Left lobe of liver (tissue), 2 donors: ENCODE measurements at regions not wholly inside any gene's neighbourhood (a gene's known extent, or its start where the extent isn't known, plus 50 kb on each side); places are given as distances from the start of the nearest gene placed in this dataset.
A peak's percentile ranks its signal among the peaks of the same experiment; 100 is the strongest.

Experiments
- ATAC-seq: fragments of 200-7000 bp; cut with Tn5 transposase; one replicate; pipeline ENCODE4 v1.9.1; 2020; ENCODE audit warnings: mild to moderate bottlenecking, moderate library complexity
- DNase-seq: peaks from one replicate; pipeline ENCODE4 v3.0.0-alpha.2; 2020; ENCODE audit warnings: low spot score
- donor health status: DM: no; HTN: no; CAD: no; lungs with moderate emphysema.
- donor health status: DM: no; HTN: yes; CAD: no.

GRCh38 chr12:46908936-46909635 lies 83.3 kb upstream of the SLC38A4 start:
- ATAC-seq (no peak), DNase-seq (no peak)

DNA sequence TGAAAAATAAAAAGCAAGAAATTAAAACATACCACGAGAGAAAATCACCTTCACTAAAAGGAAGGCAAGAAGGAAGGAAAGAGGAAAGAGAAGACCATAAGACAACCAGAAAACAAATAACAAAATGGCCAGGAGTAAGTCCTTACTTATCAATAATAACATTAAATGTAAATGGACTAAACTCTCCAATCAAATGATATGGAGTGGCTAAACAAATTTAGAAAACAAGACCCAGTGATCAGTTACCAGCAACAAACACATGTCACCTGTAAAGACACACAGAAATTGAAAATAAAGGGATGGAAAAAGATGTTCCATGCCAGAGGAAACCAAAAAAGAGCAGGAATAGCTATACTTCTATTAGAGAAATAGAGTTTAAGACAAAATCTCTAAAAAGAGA lies 85.0 kb upstream of the SLC38A4 start:
- no peak for ATAC-seq
- DNase-seq, result no peak

- ATAC-seq (no peak), DNase-seq (no peak)
These were observed 88.5 kb upstream of the SLC38A4 start for GRCh38 chr12:46914336-46914735.

DNA sequence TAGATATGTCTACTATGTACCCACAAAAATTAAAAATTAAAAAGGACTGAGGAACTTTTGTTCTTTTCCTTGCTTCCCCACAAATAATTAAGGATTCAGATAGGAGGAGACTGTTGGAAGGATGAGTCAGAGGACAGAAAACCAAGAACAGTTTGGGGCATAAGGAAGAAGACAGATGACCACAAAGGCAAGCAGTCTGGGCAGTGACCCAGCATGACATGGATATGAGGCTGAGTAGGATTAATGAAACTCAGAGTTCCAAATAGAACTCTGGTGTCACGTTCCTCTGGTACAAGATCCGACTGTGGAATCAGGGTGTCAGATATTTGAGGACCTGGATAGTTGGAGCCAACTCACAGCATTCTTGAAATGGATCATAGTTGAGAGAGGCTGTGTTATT lies 89.3 kb upstream of the SLC38A4 start:
- ATAC-seq, result no peak

GRCh38 chr12:46915836-46916235 lies 90.0 kb upstream of the SLC38A4 start:
- DNase-seq (no peak), ATAC-seq (no peak)

More for the DNA sequence above, 89.3 kb upstream of the SLC38A4 start:
- no peak for DNase-seq

DNA sequence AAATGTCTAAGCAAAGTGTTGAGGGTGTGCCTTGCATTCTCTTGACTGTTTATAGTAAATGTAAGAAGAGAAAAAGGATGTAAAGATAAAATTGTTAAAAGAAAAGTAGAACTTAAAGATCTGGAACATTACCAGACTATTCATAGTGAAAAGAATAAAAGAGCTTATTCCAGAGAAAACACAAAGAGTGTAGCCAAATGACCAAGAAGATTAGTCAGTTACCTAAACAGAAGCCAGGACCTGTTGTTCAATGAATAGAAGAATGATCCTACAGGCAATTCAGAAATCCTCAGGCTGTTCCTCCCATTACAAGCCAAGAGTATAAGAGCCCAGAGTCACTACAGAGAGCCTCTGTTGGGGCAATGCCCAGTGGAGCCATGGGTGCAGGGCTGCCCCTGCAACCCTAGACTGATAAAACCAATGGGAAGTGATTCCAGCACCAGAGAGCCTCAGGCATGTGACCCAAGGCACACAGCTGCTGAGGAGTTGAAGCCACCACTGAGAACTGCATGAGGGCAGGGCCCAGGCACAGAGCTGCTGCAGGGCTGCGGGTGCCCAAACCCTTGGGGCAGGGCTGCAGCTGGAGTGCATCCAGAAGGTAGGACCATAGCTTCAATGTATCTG lies 91.1 kb upstream of the SLC38A4 start:
- ATAC-seq, result peak; percentile 22
- DNase-seq, result no peak

DNA sequence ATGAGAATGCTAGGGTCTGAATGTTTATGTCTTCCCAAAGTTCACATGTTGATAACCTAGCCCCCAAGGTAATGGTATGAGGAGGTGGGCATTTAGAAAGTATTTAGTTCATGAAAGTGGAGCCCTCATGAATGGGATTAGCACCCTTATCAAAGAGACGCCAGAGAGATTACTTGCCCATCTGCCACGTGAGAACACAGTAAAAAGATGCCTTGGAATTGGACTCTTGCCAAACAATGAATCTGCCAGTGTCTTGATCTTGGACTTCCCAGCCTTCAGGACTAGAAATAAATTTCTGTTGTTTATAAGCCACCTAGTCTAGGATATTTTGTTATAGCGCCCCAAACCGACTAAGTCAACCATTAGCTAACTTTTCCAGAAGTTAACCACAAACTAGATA lies 92.0 kb upstream of the SLC38A4 start:
- DNase-seq (no peak), ATAC-seq (no peak)

DNA sequence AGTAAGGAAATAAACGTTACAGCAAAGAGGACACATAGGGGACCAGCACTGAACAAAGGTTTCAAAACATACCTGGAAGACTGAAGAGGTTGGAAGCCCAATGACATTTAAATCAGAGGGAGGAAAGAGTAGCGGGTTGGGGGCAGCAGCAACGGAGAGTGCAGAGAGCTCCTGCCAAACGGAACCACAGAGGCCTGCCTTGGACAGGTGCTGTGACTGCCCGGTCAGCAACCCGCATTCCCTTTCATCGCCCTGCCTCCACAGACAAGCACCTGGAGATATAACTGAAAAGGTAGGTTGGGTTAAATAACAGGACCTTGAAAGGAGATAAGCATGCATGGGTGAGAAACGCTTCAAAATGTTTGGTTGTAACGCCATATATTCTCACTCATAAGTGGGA lies 92.8 kb upstream of the SLC38A4 start:
- ATAC-seq (no peak), DNase-seq (no peak)

GRCh38 chr12:46919666-46920400 lies 94.0 kb upstream of the SLC38A4 start:
- ATAC-seq (no peak), DNase-seq (no peak)

DNA sequence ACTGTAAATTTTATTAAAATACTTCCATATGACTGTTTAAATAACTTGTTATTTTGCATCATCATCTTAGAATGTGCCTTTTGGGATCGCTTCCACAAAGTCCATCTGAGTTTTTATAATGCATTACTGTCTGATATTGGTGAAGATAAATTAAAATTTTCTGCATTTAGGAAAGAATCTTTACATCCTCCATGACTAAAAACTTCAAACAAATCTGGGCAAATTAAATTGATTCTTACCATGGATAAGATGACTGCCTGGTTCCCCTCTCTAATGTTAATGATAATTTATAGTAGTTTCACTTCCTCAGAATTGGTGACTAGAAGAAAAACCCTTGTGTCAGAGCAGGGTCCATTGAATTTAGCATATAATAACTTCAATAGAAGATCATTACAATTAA lies 94.7 kb upstream of the SLC38A4 start:
- DNase-seq, result no peak
- ATAC-seq, result no peak

DNA sequence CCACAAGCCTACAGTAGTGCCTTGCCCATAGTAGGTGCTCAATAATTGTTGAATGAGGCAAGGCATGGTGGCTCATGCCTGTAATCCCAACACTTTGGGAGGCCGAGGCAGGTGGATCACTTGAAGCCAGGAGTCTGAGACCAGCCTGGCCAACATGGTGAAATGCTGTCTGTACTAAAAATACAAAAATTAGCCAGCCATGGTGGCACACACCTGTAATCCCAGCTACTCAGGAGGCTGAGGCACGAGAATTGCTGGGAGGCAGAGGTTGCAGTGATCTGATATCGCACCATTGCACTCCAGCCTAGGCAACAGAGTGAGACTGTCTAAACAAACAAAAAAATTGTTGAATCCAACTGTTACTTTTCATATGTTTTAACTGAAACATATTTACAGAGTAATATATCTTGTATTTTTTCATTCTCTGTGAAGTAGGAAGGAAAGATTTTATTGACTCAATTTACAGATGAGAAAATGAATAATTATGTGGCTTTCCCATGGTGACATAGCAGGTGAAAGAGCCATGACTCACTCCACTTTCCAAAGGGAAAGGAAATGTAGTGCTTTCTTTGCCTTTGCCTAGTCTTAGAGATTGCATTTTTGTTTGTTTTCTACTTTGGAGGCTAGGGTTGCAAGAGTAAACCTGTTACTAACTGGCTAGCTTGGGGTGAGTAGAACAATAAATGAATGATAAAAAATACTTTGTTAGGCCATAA lies 95.4 kb upstream of the SLC38A4 start:
- ATAC-seq, result peak; percentile 68
- DNase-seq, result no peak

DNA sequence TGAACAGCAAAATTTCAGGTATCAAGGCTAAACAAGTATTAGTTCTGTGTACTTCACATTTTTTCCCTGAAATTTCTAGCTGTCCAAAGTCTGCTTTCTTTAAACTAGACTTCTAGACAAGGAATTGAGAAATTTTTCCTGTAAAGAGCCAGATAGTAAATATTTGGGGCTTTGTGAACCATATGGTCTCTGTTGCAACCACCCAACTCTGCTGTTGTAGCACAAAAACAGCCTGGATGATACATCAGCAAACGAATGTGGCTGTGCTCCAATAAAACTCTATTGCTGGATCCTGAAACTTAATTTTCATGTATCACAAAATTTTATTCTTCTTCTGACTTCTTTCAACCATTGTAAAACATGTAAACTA lies 96.0 kb upstream of the SLC38A4 start:
- ATAC-seq, result peak; percentile 81
- DNase-seq, result no peak

- ATAC-seq, result no peak
- no peak for DNase-seq
These were observed 100.7 kb upstream of the SLC38A4 start for GRCh38 chr12:46926526-46926925.

- DNase-seq (no peak), ATAC-seq (no peak)
These were observed 104.3 kb upstream of the SLC38A4 start for GRCh38 chr12:46930101-46930500.

DNA sequence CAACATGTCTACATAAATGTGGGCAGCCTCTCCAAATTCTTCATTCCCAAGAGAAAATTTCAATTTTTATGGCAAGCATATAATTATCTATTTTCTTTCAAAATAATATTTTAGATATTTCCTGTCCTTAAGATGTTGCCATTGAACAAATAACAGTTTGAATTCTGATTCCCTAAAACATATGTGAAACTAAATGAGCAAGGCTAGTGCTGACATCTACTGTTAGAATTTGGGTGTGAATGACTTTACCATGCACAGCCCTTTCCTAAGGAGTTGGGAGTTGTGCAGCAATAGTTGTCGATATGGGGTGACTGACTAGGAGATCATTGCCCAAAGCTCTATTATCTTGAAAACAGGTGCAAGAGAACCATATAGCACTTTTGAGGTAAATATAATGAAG lies 108.2 kb upstream of the SLC38A4 start:
- DNase-seq (no peak), ATAC-seq (peak; percentile 82)

DNA sequence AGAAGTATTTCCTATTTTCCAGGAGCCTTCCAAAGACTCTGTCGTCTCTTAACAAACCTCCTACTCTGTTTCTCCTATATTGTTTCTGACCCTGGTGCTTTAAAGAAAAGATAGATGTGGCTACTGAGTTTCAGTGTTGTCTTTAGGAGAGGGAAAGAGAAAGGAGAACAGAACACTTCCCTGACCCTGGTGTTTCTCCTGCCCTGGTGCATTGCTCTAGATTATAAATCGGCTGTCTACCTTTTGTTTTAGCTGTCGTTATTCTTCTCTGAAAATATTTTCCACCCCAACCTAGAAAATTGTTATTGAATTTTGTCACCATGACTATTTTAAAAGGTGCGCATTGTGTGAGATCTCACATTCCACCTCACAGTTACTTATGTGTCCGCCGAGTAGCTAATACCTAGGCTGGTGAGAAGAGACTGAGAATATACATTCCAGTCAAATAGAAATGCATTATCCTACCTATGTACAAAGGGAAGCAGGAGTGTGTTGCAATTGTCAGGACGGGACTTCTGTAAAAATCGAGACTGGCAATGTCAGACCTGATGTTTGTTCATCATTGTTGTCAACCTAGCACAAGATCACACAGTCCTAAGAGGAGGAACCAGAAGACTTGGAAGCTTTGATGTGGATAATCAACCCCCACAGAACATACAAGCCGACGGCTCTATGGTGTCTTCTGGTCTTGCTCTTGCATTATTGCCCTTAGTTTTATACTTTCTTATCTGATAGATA lies 108.7 kb upstream of the SLC38A4 start:
- DNase-seq, result no peak
- peak; percentile 51 for ATAC-seq

- no peak for ATAC-seq
These were observed 109.6 kb upstream of the SLC38A4 start for GRCh38 chr12:46935271-46935847.

DNA sequence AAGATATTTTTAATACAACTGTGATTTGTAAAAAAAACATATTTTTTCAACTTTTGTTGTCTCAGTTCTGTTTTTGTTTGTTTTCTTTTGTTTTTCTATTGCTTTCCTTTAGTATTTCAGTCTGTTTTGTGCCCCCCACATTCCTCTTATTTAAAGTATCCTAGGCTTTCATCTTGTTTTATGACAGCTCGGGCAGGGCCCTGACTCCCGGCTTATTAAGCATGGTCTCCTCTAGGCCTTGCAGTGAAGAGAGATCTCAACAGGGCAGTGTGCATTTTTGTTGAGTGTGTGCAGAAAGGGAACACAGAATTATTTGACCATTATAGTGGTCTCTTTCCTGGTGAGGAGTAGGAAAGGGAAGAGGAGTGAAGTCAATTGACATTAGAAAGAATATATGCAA lies 110.2 kb upstream of the SLC38A4 start:
- DNase-seq (no peak), ATAC-seq (no peak)

More at GRCh38 chr12:46935271-46935847, 109.6 kb upstream of the SLC38A4 start:
- no peak for DNase-seq

GRCh38 chr12:46938071-46938678 lies 112.4 kb upstream of the SLC38A4 start:
- peak; percentile 83 for ATAC-seq
- DNase-seq, result peak; percentile 82

- no peak for ATAC-seq
- DNase-seq, result no peak
These were observed 116.2 kb upstream of the SLC38A4 start for GRCh38 chr12:46941981-46942380.
